Naive thymus-derived CD8-positive, alpha-beta T cell (primary cell): ENCODE measurements at regions not wholly inside any gene's neighbourhood (a gene's known extent, or its start where the extent isn't known, plus 50 kb on each side); places are given as distances from the start of the nearest gene placed in this dataset.
"Not testable (repeated sequence)": the region's sequence is repeated elsewhere in the genome, so short reads cannot be mapped to it uniquely, and the experiment has no call there.

Source experiments
- ATAC-seq, 2 donors: fragments of 150-1000 bp; cut with Tn5 transposase in 1 of 2; sonication (Bioruptor Pico), chemical (Tn5 transposase) in 1 of 2; 1 replicate in 1 of 2; 2 replicates in 1 of 2; pipeline ENCODE4 v1.10.0; 2021; ENCODE audit warnings: mild to moderate bottlenecking in 2 of 2, moderate library complexity in 2 of 2
- POLR2A ChIA-PET: fragments of 350-600 bp; sonication (Branson Sonifier 250); formaldehyde crosslinking; loops from one replicate; lab custom pipeline; 2021; ENCODE audit warnings: antibody characterized with exemption; lab: Charles Lee
- DNase-seq, 10 donors: peaks; one replicate each; pipeline versions ENCODE4 v3.0.0 to v3.0.0-alpha.2; 2020 to 2022
- H3K27ac Mint-ChIP-seq, 10 donors: one replicate each; pipeline ENCODE4 v1.8.0; 2020 to 2022; ENCODE audit warnings: mild to moderate bottlenecking in 10 of 10, mixed read lengths in 10 of 10, moderate library complexity in 4 of 10, inconsistent platforms in 1 of 10
- H3K27me3 Mint-ChIP-seq, 5 donors: one replicate each; pipeline ENCODE4 v1.8.0; 2021 to 2022; ENCODE audit warnings: mixed read lengths in 5 of 5
- H3K36me3 Mint-ChIP-seq, 3 donors: one replicate each; pipeline ENCODE4 v1.8.0; 2020 to 2022; ENCODE audit warnings: mixed read lengths in 3 of 3, mild to moderate bottlenecking in 2 of 3, inconsistent platforms in 1 of 3
- H3K4me1 Mint-ChIP-seq, 4 donors: one replicate each; pipeline ENCODE4 v1.8.0; 2021 to 2022; ENCODE audit warnings: mixed read lengths in 4 of 4
- H3K4me3 Mint-ChIP-seq, 10 donors: one replicate each; pipeline ENCODE4 v1.8.0; 2020 to 2022; ENCODE audit warnings: mild to moderate bottlenecking in 10 of 10, mixed read lengths in 10 of 10, moderate library complexity in 6 of 10, inconsistent platforms in 1 of 10
- H3K9me3 Mint-ChIP-seq, 9 donors: one replicate each; pipeline ENCODE4 v1.8.0; 2020 to 2022; ENCODE audit warnings: mixed read lengths in 9 of 9, mild to moderate bottlenecking in 3 of 9, inconsistent platforms in 1 of 9, moderate library complexity in 1 of 9

DNA sequence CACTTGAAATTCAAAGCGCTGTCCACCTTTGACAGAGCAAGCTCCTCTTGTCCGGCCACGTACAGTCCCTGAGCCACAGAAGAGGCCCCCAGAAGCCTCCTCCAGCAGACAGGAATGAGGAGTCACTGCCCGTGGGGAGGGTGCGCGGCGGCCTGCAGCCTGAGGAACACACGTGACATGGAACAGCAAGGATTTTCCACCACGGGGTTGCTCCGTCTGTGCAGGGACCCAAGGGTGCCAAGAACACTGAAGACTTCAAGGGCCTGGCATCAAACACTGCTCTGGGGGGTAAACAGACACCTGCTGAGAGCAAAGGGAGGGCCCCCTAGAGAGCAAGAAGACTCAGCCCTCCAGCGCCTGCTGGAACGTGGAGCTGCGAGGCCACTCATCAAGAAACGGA lies 237.9 kb upstream of the SGCG start:
- ATAC-seq, DNase-seq, H3K27ac Mint-ChIP-seq, H3K4me3 Mint-ChIP-seq, H3K4me1 Mint-ChIP-seq, H3K9me3 Mint-ChIP-seq, H3K36me3 Mint-ChIP-seq, POLR2A ChIA-PET: not testable (repeated sequence)
- H3K27me3 Mint-ChIP-seq, result peaks cover 0 to 10% (median 4%) of the 10 kb centered on the region in 5 donors

DNA sequence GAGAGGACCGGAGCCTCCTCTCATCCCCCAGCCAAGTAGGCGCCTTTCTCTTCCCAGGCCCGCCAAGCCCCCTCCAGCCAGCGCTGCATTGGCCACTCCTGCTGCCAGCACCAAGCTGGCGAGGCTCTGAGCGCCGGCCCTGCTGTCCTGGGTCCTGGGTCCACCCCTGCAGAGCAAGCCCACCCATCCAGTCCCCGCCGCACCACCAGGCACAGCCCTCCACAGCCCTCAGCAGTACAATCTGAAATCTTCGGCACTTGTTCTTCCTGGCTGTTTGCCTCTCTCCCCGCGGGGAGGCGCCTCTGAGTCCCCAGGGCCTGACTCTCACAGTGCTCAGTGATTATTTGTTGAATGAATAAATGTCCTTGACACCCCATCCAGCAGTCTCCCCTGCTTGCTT lies 236.4 kb upstream of the SGCG start:
- POLR2A ChIA-PET, result no interaction called here
- Mint-ChIP-seq H3K27me3 (peaks cover 2 to 16% (median 9%) of the 10 kb centered on the region in 5 donors), H3K36me3 (no peaks in the 10 kb centered on the region), H3K4me3 (no peak overlapping the region), H3K9me3 (peaks cover 0 to 2% (median 0%) of the 10 kb centered on the region in 9 donors), H3K4me1 (no peaks in the 10 kb centered on the region), H3K27ac (peak overlapping the region in 1 of 10 donors; percentile 20)
- ATAC-seq (no peak), DNase-seq (no peak)

- POLR2A ChIA-PET, result no interaction called here
- Mint-ChIP-seq H3K27ac (no peak overlapping the region), H3K36me3 (peaks cover 0 to 5% (median 0%) of the 10 kb centered on the region in 3 donors), H3K27me3 (peaks cover 2 to 22% (median 10%) of the 10 kb centered on the region in 5 donors), H3K9me3 (peaks cover 0 to 7% (median 5%) of the 10 kb centered on the region in 9 donors), H3K4me1 (no peaks in the 10 kb centered on the region), H3K4me3 (no peak overlapping the region)
- DNase-seq (no peak), ATAC-seq (no peak)
Measured at GRCh38 chr13:22945321-22946226, 235.2 kb upstream of the SGCG start.

DNA sequence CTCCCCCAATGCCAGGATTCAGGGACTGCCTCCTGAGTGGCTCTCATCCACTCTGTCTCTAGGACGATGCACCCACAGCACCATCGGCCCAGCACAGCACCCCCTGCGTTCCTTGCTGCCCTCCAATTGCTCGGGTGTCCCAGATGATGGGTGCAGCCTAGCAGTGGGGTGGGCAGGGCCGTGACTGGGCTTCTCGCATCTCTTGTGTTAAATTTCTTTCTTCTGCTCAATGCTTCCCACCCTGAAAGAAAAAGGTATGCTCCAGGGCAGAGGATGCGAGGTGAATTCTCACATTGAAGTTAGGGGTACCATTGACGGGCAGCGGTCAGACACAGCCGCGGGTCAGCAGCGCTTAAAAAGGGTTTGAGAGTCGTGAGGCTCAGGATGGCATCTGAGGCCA lies 232.4 kb upstream of the SGCG start:
- ATAC-seq (no peak), DNase-seq (no peak)
- Mint-ChIP-seq H3K27me3 (peaks cover 2 to 23% (median 12%) of the 10 kb centered on the region in 5 donors), H3K4me1 (no peaks in the 10 kb centered on the region), H3K4me3 (no peak overlapping the region), H3K9me3 (peaks cover 2 to 24% (median 12%) of the 10 kb centered on the region in 9 donors), H3K36me3 (peaks cover 0 to 13% (median 0%) of the 10 kb centered on the region in 3 donors), H3K27ac (no peak overlapping the region)
- POLR2A ChIA-PET, result no interaction called here

- peaks cover 2 to 13% (median 10%) of the 10 kb centered on the region in 5 donors for H3K27me3 Mint-ChIP-seq
- H3K9me3 Mint-ChIP-seq, result peaks cover 2 to 24% (median 12%) of the 10 kb centered on the region in 9 donors
- H3K27ac Mint-ChIP-seq, DNase-seq, POLR2A ChIA-PET, H3K4me3 Mint-ChIP-seq, ATAC-seq, H3K4me1 Mint-ChIP-seq: not testable (repeated sequence)
- H3K36me3 Mint-ChIP-seq, result peaks cover 0 to 13% (median 0%) of the 10 kb centered on the region in 3 donors
Measured at GRCh38 chr13:22952018-22952417, 228.8 kb upstream of the SGCG start.

GRCh38 chr13:22955147-22955546 lies 225.6 kb upstream of the SGCG start:
- H3K4me3 Mint-ChIP-seq, ATAC-seq, H3K4me1 Mint-ChIP-seq, DNase-seq, POLR2A ChIA-PET, H3K27ac Mint-ChIP-seq: not testable (repeated sequence)
- Mint-ChIP-seq H3K36me3 (peaks cover 0 to 12% (median 0%) of the 10 kb centered on the region in 3 donors), H3K27me3 (peaks cover 1 to 12% (median 6%) of the 10 kb centered on the region in 5 donors), H3K9me3 (peaks cover 2 to 22% (median 12%) of the 10 kb centered on the region in 9 donors)

GRCh38 chr13:22956456-22957115 lies 224.2 kb upstream of the SGCG start:
- H3K4me3 Mint-ChIP-seq, H3K27me3 Mint-ChIP-seq, DNase-seq, H3K4me1 Mint-ChIP-seq, H3K27ac Mint-ChIP-seq, ATAC-seq, POLR2A ChIA-PET, H3K36me3 Mint-ChIP-seq: not testable (repeated sequence)
- peaks cover 0 to 14% (median 2%) of the 10 kb centered on the region in 9 donors for H3K9me3 Mint-ChIP-seq

DNA sequence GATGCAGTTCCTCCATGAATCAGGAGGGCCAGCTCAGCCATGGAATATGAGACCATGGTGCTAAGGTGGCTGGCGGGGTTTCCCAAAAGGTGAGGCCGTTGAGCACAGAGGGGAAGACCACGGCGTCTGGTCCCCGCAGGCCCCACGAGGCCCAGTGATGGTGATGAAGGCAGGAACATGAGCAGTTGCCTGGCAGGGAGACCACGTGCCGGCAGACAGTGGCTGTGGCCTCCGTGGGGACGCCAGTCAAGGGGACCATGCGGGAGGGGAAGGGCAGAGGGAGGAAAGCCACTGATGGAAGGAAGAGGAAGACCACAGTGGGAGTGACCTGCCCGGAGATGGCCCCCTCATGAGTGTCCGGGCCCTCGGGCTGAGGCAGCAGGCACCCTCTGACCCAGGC lies 220.9 kb upstream of the SGCG start:
- H3K36me3 Mint-ChIP-seq, H3K9me3 Mint-ChIP-seq, DNase-seq, POLR2A ChIA-PET, H3K4me3 Mint-ChIP-seq, H3K4me1 Mint-ChIP-seq, H3K27ac Mint-ChIP-seq, ATAC-seq: not testable (repeated sequence)
- H3K27me3 Mint-ChIP-seq, result peaks cover 0 to 18% (median 1%) of the 10 kb centered on the region in 5 donors

DNA sequence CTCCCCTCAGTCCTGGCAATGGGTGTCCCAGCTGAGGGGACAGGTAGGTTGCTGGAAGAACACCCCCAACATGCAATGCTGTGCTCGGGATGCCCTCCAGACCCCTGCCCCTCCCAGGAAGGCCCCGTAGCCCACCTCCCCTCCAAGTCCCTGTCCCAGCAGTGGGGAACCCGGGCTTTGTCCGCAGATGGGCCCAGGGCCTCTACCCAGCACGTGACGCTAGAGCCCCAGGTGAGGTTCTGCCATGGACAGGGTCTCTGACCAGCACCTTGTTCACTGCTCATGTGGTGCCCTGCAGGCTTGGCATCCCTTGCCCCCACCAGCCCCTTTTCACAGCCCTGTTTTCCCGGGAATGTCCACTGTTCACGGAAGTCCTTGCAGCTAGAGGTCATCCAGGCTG lies 220.0 kb upstream of the SGCG start:
- Mint-ChIP-seq H3K4me1 (no peaks in the 10 kb centered on the region), H3K4me3 (no peak overlapping the region), H3K36me3 (no peaks in the 10 kb centered on the region), H3K9me3 (no peaks in the 10 kb centered on the region), H3K27ac (no peak overlapping the region), H3K27me3 (peaks cover 0 to 18% (median 1%) of the 10 kb centered on the region in 5 donors)
- POLR2A ChIA-PET, result no interaction called here
- ATAC-seq, result no peak
- no peak for DNase-seq

DNA sequence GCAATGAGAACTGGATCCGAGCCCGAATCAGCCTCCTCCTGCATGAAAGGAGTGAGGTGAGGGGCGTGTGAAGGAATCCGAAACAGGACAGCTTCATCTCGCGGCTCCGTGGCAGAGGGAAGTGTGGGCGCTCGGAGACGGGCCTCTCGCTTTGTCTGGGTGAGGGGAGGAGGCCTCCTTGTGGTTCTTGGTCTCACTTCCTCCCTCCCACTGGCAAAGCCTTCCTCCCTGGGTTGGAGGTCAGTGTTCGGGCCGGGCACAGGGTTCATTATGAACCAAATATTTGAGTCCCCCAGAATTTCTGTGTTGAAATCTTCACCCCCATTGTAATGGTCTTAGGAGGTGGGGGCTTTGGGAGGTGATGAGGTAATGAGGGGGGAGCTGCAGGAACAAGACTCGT lies 219.4 kb upstream of the SGCG start:
- POLR2A ChIA-PET, DNase-seq, H3K4me3 Mint-ChIP-seq, ATAC-seq, H3K4me1 Mint-ChIP-seq, H3K36me3 Mint-ChIP-seq, H3K27ac Mint-ChIP-seq, H3K9me3 Mint-ChIP-seq: not testable (repeated sequence)
- peaks cover 0 to 18% (median 1%) of the 10 kb centered on the region in 5 donors for H3K27me3 Mint-ChIP-seq

DNA sequence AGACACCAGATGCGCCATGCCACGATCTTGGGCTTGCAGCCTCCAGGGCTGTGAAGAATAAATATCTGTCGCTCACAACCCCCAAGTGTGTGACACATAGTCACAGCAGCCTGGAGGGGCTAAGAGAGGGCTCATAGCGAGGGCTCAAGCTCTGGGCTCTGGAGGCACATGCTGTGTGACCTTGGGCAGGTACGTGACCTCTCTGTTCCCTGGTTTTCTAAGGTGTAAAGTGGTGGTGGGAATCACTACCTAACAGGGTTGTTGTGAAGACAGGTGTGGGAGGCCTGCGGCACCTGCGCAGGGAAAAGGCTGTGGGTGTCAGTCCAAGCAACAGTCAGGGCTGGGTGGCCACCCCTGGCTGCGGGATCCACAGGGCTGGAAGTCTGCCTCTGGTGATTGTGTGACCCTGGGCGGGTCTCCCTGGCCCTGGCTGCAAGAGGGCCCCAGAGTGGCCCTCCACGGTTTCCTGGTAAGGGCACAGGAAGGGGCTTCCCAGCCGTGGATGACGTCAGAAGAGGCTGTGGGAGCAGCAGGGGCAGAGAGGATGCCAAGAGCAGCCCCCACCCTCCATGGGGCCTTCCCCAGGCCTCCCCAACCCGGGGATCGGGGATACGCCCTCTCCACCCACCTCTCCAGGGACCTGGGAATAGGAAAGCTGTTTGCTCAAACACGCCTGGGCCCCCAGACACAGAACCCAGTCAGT lies 218.8 kb upstream of the SGCG start:
- ATAC-seq (no peak), DNase-seq (no peak)
- Mint-ChIP-seq H3K27me3 (peaks cover 0 to 18% (median 1%) of the 10 kb centered on the region in 5 donors), H3K27ac (no peak overlapping the region), H3K4me1 (no peaks in the 10 kb centered on the region), H3K4me3 (no peak overlapping the region), H3K9me3 (no peaks in the 10 kb centered on the region), H3K36me3 (no peaks in the 10 kb centered on the region)
- POLR2A ChIA-PET, result no interaction called here

GRCh38 chr13:22963384-22964053 lies 217.3 kb upstream of the SGCG start:
- ATAC-seq, H3K4me3 Mint-ChIP-seq, H3K9me3 Mint-ChIP-seq, DNase-seq, H3K36me3 Mint-ChIP-seq, H3K27ac Mint-ChIP-seq, POLR2A ChIA-PET, H3K4me1 Mint-ChIP-seq: not testable (repeated sequence)
- H3K27me3 Mint-ChIP-seq, result peaks cover 0 to 18% (median 1%) of the 10 kb centered on the region in 5 donors
